ENCODE measurements at regions not wholly inside any gene's neighbourhood (a gene's known extent, or its start where the extent isn't known, plus 50 kb on each side); places are given as distances from the start of the nearest gene placed in this dataset.
"Not testable (repeated sequence)": the region's sequence is repeated elsewhere in the genome, so short reads cannot be mapped to it uniquely, and the experiment has no call there.

- not testable (repeated sequence) for DNase-seq
These were observed 147.0 kb downstream of the GOSR1 start for GRCh38 chr17:30624180-30624579.

GRCh38 chr17:30609682-30610081, 132.5 kb downstream of the GOSR1 start:
- not testable (repeated sequence) for DNase-seq

- no peak for DNase-seq
These were observed 128.3 kb downstream of the GOSR1 start for GRCh38 chr17:30605523-30605922.

GRCh38 chr17:30605027-30605426, 127.8 kb downstream of the GOSR1 start:
- DNase-seq, result no peak

- DNase-seq, result not testable (repeated sequence)
These were observed 125.2 kb downstream of the GOSR1 start for GRCh38 chr17:30602396-30602795.

GRCh38 chr17:30601984-30602383, 124.8 kb downstream of the GOSR1 start:
- not testable (repeated sequence) for DNase-seq

GRCh38 chr17:30600830-30601494, 123.8 kb downstream of the GOSR1 start:
- DNase-seq, result peak; percentile 75

- DNase-seq, result peak; percentile 87
These were observed 123.0 kb downstream of the GOSR1 start for GRCh38 chr17:30600060-30600829.

GRCh38 chr17:30599428-30600059, 122.3 kb downstream of the GOSR1 start:
- DNase-seq, result no peak

GRCh38 chr17:30597776-30598288, 120.6 kb downstream of the GOSR1 start:
- DNase-seq, result no peak

- not testable (repeated sequence) for DNase-seq
These were observed 120.0 kb downstream of the GOSR1 start for GRCh38 chr17:30596948-30597775.

GRCh38 chr17:30594953-30595371, 117.8 kb downstream of the GOSR1 start:
- DNase-seq, result not testable (repeated sequence)

- no peak for DNase-seq
These were observed 117.2 kb downstream of the GOSR1 start for GRCh38 chr17:30594223-30594952.

- no peak for DNase-seq
These were observed 113.0 kb downstream of the GOSR1 start for GRCh38 chr17:30590081-30590733.

- no peak for DNase-seq
These were observed 112.2 kb downstream of the GOSR1 start for GRCh38 chr17:30589431-30589830.

- DNase-seq, result no peak
These were observed 111.6 kb downstream of the GOSR1 start for GRCh38 chr17:30588798-30589247.

GRCh38 chr17:30586818-30587595, 109.8 kb downstream of the GOSR1 start:
- DNase-seq, result no peak

GRCh38 chr17:30584810-30585209, 107.6 kb downstream of the GOSR1 start:
- no peak for DNase-seq

GRCh38 chr17:30580916-30581315, 103.7 kb downstream of the GOSR1 start:
- DNase-seq, result no peak

GRCh38 chr17:30579610-30580315, 102.6 kb downstream of the GOSR1 start:
- no peak for DNase-seq
